ENCODE measurements at regions not wholly inside any gene's neighbourhood (a gene's known extent, or its start where the extent isn't known, plus 50 kb on each side); places are given as distances from the start of the nearest gene placed in this dataset.

DNA sequence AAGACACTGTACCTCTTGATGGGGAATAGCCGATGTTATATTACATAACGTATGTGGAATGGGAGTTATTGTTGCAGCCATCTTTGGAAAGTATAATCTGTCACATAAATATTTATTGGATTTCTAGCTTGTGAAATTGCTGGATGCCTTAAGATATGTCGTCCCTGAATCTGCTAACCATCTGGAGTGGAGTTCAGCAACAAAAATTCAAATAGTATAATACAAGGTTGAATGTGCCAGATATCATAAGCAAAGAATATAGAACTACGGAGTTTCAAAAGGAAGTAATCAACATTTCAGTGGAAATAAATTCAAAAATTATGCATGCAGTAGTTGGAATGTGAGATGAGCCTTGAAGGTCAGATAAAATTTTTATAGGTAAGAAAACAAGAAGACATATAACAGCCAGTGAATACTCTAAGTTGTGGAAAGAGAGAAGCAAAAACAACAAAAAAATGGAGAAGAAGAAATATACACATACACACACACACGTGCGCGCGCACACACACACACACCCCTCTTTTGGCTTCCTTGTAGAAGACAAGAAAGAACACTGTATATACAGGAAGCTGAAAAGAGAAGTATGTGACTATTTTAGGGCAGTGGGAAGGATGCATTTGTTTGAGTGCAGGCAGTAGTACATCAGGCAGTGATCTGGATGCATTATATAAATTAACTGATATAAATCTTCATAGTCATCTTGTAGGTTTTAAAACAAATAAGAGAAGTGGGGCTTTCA, 516.7 kb downstream of the KCNT2 start:
- TF ChIP-seq, protein P1, sequence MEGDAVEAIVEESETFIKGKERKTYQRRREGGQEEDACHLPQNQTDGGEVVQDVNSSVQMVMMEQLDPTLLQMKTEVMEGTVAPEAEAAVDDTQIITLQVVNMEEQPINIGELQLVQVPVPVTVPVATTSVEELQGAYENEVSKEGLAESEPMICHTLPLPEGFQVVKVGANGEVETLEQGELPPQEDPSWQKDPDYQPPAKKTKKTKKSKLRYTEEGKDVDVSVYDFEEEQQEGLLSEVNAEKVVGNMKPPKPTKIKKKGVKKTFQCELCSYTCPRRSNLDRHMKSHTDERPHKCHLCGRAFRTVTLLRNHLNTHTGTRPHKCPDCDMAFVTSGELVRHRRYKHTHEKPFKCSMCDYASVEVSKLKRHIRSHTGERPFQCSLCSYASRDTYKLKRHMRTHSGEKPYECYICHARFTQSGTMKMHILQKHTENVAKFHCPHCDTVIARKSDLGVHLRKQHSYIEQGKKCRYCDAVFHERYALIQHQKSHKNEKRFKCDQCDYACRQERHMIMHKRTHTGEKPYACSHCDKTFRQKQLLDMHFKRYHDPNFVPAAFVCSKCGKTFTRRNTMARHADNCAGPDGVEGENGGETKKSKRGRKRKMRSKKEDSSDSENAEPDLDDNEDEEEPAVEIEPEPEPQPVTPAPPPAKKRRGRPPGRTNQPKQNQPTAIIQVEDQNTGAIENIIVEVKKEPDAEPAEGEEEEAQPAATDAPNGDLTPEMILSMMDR (conservative IDR thresholded peaks at IDR 0.05; ENCODE audit: low read length), result no peak
- no peak for TF ChIP-seq EZH2phosphoT487 (IDR thresholded peaks at IDR 0.05; ENCODE audit: borderline replicate concordance)

Data from Loucy (cell line).